Subcutaneous abdominal adipose tissue (tissue), 5 donors: ENCODE measurements at regions not wholly inside any gene's neighbourhood (a gene's known extent, or its start where the extent isn't known, plus 50 kb on each side); places are given as distances from the start of the nearest gene placed in this dataset.

ENCODE experiments used
- H3K27ac ChIP-seq: one replicate; pipeline ENCODE4 v1.7.0; 2013; ENCODE audit warnings: low read depth, mild to moderate bottlenecking, inconsistent platforms, low read length, moderate library complexity
- H3K27me3 ChIP-seq, 5 donors: one replicate each; pipeline ENCODE4 v1.7.0; 2013; ENCODE audit warnings: low read length in 5 of 5, inconsistent platforms in 1 of 5; ENCODE audit not compliant: control insufficient read depth in 5 of 5, insufficient read depth in 4 of 5
- H3K36me3 ChIP-seq, 5 donors: one replicate each; pipeline ENCODE4 v1.7.0; 2013; ENCODE audit warnings: low read length in 5 of 5; ENCODE audit not compliant: control insufficient read depth in 5 of 5, insufficient read depth in 5 of 5
- H3K4me1 ChIP-seq, 5 donors: one replicate each; pipeline ENCODE4 v1.7.0; 2013; ENCODE audit warnings: low read length in 5 of 5, mild to moderate bottlenecking in 3 of 5, moderate library complexity in 1 of 5; ENCODE audit not compliant: control insufficient read depth in 5 of 5, insufficient read depth in 5 of 5
- H3K4me3 ChIP-seq, 5 donors: one replicate each; pipeline ENCODE4 v1.7.0; 2013; ENCODE audit warnings: low read length in 5 of 5, low read depth in 1 of 5
- H3K9ac ChIP-seq, 5 donors: one replicate each; pipeline ENCODE4 v1.7.0; 2013; ENCODE audit warnings: low read length in 5 of 5, mild to moderate bottlenecking in 4 of 5, moderate library complexity in 3 of 5
- H3K9me3 ChIP-seq, 5 donors: one replicate each; pipeline ENCODE4 v1.7.0; 2013; ENCODE audit warnings: low read length in 5 of 5; ENCODE audit not compliant: control insufficient read depth in 5 of 5
- donor health status: healthy.
- donor health status: healthy.
- donor health status: healthy.
- donor health status: healthy.
- donor health status: healthy.

GRCh38 chr14:42459171-42459685 lies 852.6 kb downstream of the LRFN5 start:
- Histone ChIP-seq H3K36me3 (no peaks in the 10 kb centered on the region), H3K27ac (no peak overlapping the region), H3K4me1 (no peaks in the 10 kb centered on the region), H3K9me3 (peaks cover 0 to 2% (median 0%) of the 10 kb centered on the region in 5 donors), H3K27me3 (no peaks in the 10 kb centered on the region), H3K9ac (no peak overlapping the region), H3K4me3 (no peak overlapping the region)

- no peaks in the 10 kb centered on the region for H3K9me3 ChIP-seq
- H3K4me1 ChIP-seq, result no peaks in the 10 kb centered on the region
- no peak overlapping the region for H3K4me3 ChIP-seq
- no peaks in the 10 kb centered on the region for H3K36me3 ChIP-seq
- no peak overlapping the region for H3K9ac ChIP-seq
- no peaks in the 10 kb centered on the region for H3K27me3 ChIP-seq
- H3K27ac ChIP-seq, result no peak overlapping the region
Observed at GRCh38 chr14:42441615-42442014, 834.9 kb downstream of the LRFN5 start.

- no peaks in the 10 kb centered on the region for H3K27me3 ChIP-seq
- no peak overlapping the region for H3K9ac ChIP-seq
- H3K4me3 ChIP-seq, result no peak overlapping the region
- H3K27ac ChIP-seq, result no peak overlapping the region
- peaks cover 0 to 3% (median 0%) of the 10 kb centered on the region in 5 donors for H3K9me3 ChIP-seq
- no peaks in the 10 kb centered on the region for H3K36me3 ChIP-seq
- H3K4me1 ChIP-seq, result no peaks in the 10 kb centered on the region
Observed at GRCh38 chr14:42437809-42438208, 831.1 kb downstream of the LRFN5 start.

GRCh38 chr14:42429401-42429800 lies 822.7 kb downstream of the LRFN5 start:
- H3K4me1 ChIP-seq, result no peaks in the 10 kb centered on the region
- no peak overlapping the region for H3K9ac ChIP-seq
- no peaks in the 10 kb centered on the region for H3K9me3 ChIP-seq
- no peaks in the 10 kb centered on the region for H3K36me3 ChIP-seq
- no peaks in the 10 kb centered on the region for H3K27me3 ChIP-seq
- no peak overlapping the region for H3K27ac ChIP-seq
- no peak overlapping the region for H3K4me3 ChIP-seq

GRCh38 chr14:42428996-42429395 lies 822.3 kb downstream of the LRFN5 start:
- no peak overlapping the region for H3K4me3 ChIP-seq
- no peaks in the 10 kb centered on the region for H3K4me1 ChIP-seq
- H3K27ac ChIP-seq, result no peak overlapping the region
- H3K27me3 ChIP-seq, result no peaks in the 10 kb centered on the region
- H3K9me3 ChIP-seq, result no peaks in the 10 kb centered on the region
- H3K9ac ChIP-seq, result no peak overlapping the region
- H3K36me3 ChIP-seq, result no peaks in the 10 kb centered on the region

GRCh38 chr14:42424501-42424900 lies 817.8 kb downstream of the LRFN5 start:
- Histone ChIP-seq H3K4me3 (no peak overlapping the region), H3K27ac (no peak overlapping the region), H3K9me3 (no peaks in the 10 kb centered on the region), H3K27me3 (no peaks in the 10 kb centered on the region), H3K9ac (no peak overlapping the region), H3K4me1 (no peaks in the 10 kb centered on the region), H3K36me3 (no peaks in the 10 kb centered on the region)

- Histone ChIP-seq H3K4me3 (no peak overlapping the region), H3K9ac (no peak overlapping the region), H3K9me3 (no peaks in the 10 kb centered on the region), H3K27ac (no peak overlapping the region), H3K36me3 (no peaks in the 10 kb centered on the region), H3K4me1 (no peaks in the 10 kb centered on the region), H3K27me3 (no peaks in the 10 kb centered on the region)
Observed at GRCh38 chr14:42421377-42422078, 814.9 kb downstream of the LRFN5 start.

- H3K4me1 ChIP-seq, result no peaks in the 10 kb centered on the region
- H3K27me3 ChIP-seq, result no peaks in the 10 kb centered on the region
- no peak overlapping the region for H3K27ac ChIP-seq
Observed at GRCh38 chr14:42420071-42420470, 813.4 kb downstream of the LRFN5 start.

GRCh38 chr14:42407153-42407552 lies 800.5 kb downstream of the LRFN5 start:
- Histone ChIP-seq H3K36me3 (no peaks in the 10 kb centered on the region), H3K27me3 (no peaks in the 10 kb centered on the region), H3K4me1 (no peaks in the 10 kb centered on the region), H3K9me3 (peaks cover 0 to 2% (median 0%) of the 10 kb centered on the region in 5 donors), H3K4me3 (no peak overlapping the region), H3K9ac (no peak overlapping the region), H3K27ac (no peak overlapping the region)

More at GRCh38 chr14:42420071-42420470, 813.4 kb downstream of the LRFN5 start:
- no peaks in the 10 kb centered on the region for H3K36me3 ChIP-seq
- no peak overlapping the region for H3K4me3 ChIP-seq
- H3K9ac ChIP-seq, result no peak overlapping the region
- H3K9me3 ChIP-seq, result no peaks in the 10 kb centered on the region

- no peak overlapping the region for H3K9ac ChIP-seq
- H3K27me3 ChIP-seq, result no peaks in the 10 kb centered on the region
- no peaks in the 10 kb centered on the region for H3K9me3 ChIP-seq
- H3K36me3 ChIP-seq, result no peaks in the 10 kb centered on the region
- no peak overlapping the region for H3K27ac ChIP-seq
- no peaks in the 10 kb centered on the region for H3K4me1 ChIP-seq
- H3K4me3 ChIP-seq, result no peak overlapping the region
Observed at GRCh38 chr14:42391146-42391834, 784.6 kb downstream of the LRFN5 start.
